ENCODE measurements at regions not wholly inside any gene's neighbourhood (a gene's known extent, or its start where the extent isn't known, plus 50 kb on each side); places are given as distances from the start of the nearest gene placed in this dataset.

DNA sequence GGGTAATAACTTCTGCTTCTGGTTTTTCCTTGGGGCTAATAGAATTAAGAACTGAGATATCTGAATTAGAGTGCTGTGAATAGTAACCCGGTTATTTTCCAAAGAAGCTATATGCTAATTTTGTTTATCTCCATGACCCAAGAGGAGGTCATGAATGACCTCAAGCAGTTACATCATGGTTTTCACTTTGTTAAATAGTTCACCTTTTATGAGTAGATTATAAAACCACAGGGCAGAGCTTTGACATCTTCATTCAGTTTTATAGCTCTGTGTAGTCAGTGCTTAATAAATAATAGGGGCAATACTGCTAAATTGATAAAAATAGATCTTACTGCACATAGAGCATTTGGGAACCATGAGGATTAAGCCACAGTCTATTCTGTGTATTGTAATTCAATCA lies 462.2 kb downstream of the LRIG3 start:
- TF ChIP-seq TAF1 (IDR thresholded peaks at IDR 0.05; ENCODE audit: low read depth) (no peak), NFIC (IDR thresholded peaks at IDR 0.05) (no peak), RAD21 (IDR thresholded peaks at IDR 0.05; ENCODE audit: low read depth) (no peak), FOXM1 (IDR thresholded peaks at IDR 0.05; ENCODE audit: borderline replicate concordance, low read depth) (no peak), EGR1 (IDR thresholded peaks at IDR 0.05) (no peak), REST (IDR thresholded peaks at IDR 0.05; ENCODE audit: low read depth) (no peak), YY1 (IDR thresholded peaks at IDR 0.05; ENCODE audit: low read depth) (no peak), EP300 (IDR thresholded peaks at IDR 0.05; ENCODE audit: borderline replicate concordance) (no peak), USF1 (IDR thresholded peaks at IDR 0.05) (no peak)
- TF ChIP-seq, protein P1, sequence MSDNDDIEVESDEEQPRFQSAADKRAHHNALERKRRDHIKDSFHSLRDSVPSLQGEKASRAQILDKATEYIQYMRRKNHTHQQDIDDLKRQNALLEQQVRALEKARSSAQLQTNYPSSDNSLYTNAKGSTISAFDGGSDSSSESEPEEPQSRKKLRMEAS (IDR thresholded peaks at IDR 0.05): no peak

All from Ishikawa (cell line).